OCI-LY3 (cell line): ENCODE measurements at regions not wholly inside any gene's neighbourhood (a gene's known extent, or its start where the extent isn't known, plus 50 kb on each side); places are given as distances from the start of the nearest gene placed in this dataset.
A peak's percentile ranks its signal among the peaks of the same experiment; 100 is the strongest.

Source experiments
- H2AFZ ChIP-seq: fragments of 200-600, 300-600 bp; shearing (Covaris generic); 2 replicates; pipeline ENCODE4 v1.6.0; 2014; ENCODE audit warnings: antibody characterized with exemption, low read depth, low read length
- H3K27ac ChIP-seq: fragments of 200-600, 300-600 bp; sonication (generic); 2 replicates; pipeline ENCODE4 v1.5.1; 2014; ENCODE audit warnings: mild to moderate bottlenecking, low read length, moderate library complexity, mixed read lengths
- H3K27me3 ChIP-seq: fragments of 200-600, 300-600 bp; sonication (generic); 2 replicates; pipeline ENCODE4 v1.6.1; 2014; ENCODE audit warnings: low read depth, low read length, mixed read lengths
- H3K36me3 ChIP-seq: fragments of 200-600, 300-600 bp; sonication (generic); replicated peaks from 2 replicates; pipeline ENCODE3; 2014; ENCODE audit warnings: low read depth, low read length, mixed read lengths
- H3K4me1 ChIP-seq: fragments of 300-600, 200-600 bp; sonication (generic); 2 replicates; pipeline ENCODE4 v1.6.1; 2014; ENCODE audit warnings: low read length, mixed read lengths
- H3K4me2 ChIP-seq: fragments of 200-600, 300-600 bp; sonication (generic); 2 replicates; pipeline ENCODE4 v1.6.1; 2014; ENCODE audit warnings: low read length, mixed read lengths
- H3K4me3 ChIP-seq: fragments of 300-600, 200-600 bp; sonication (generic); 2 replicates; pipeline ENCODE4 v1.5.1; 2014; ENCODE audit warnings: antibody characterized with exemption, mild to moderate bottlenecking, low read length, moderate library complexity
- H3K79me2 ChIP-seq: fragments of 300-600, 200-600 bp; shearing (Covaris generic); 2 replicates; pipeline ENCODE4 v1.6.1; 2014; ENCODE audit warnings: mild to moderate bottlenecking, low read length, mixed read lengths
- H3K9ac ChIP-seq: fragments of 300-600, 200-600 bp; shearing (Covaris generic); 2 replicates; pipeline ENCODE4 v1.6.0; 2014; ENCODE audit warnings: mild to moderate bottlenecking, low read length, moderate library complexity
- H3K9me3 ChIP-seq: fragments of 200-600, 300-600 bp; shearing (Covaris generic); 2 replicates; pipeline ENCODE4 v1.6.1; 2014; ENCODE audit warnings: low read length, mixed read lengths; ENCODE audit not compliant: insufficient read depth
- H4K20me1 ChIP-seq: fragments of 200-600, 300-600 bp; sonication (generic); 2 replicates; pipeline ENCODE4 v1.6.1; 2016; ENCODE audit warnings: low read length, mixed read lengths; ENCODE audit not compliant: insufficient read depth
- CTCF ChIP-seq: fragments of 200-600, 300-600 bp; sonication (generic); IDR thresholded peaks from 2 replicates; pipeline ENCODE4 v1.5.1; 2014; ENCODE audit warnings: antibody characterized with exemption, low read length, low read depth
- EZH2phosphoT487 ChIP-seq: fragments of 200-600 bp; shearing (Covaris generic); IDR thresholded peaks from 2 replicates; pipeline ENCODE4 v1.6.1; 2018; ENCODE audit warnings: antibody characterized with exemption, mixed run types, low read depth

- TF ChIP-seq CTCF, result no peak
- no peak for TF ChIP-seq EZH2phosphoT487
- Histone ChIP-seq H3K9me3 (no peaks in the 10 kb centered on the region), H4K20me1 (no peaks in the 10 kb centered on the region), H3K9ac (no peak overlapping the region), H3K4me2 (no peak overlapping the region), H2AFZ (no peak overlapping the region), H3K27ac (no peak overlapping the region), H3K36me3 (no peaks in the 10 kb centered on the region), H3K4me3 (no peak overlapping the region), H3K27me3 (no peaks in the 10 kb centered on the region), H3K79me2 (no peaks in the 10 kb centered on the region), H3K4me1 (peaks cover 17% of the 10 kb centered on the region)
These were observed 51.3 kb upstream of the AMN1 start for GRCh38 chr12:31780096-31780495.

GRCh38 chr12:31778687-31779086 lies 49.9 kb upstream of the AMN1 start:
- no peak overlapping the region for H3K27ac ChIP-seq
- H3K27me3 ChIP-seq, result no peaks in the 10 kb centered on the region
- H4K20me1 ChIP-seq, result no peaks in the 10 kb centered on the region
- no peaks in the 10 kb centered on the region for H3K9me3 ChIP-seq
- no peaks in the 10 kb centered on the region for H3K79me2 ChIP-seq
- no peaks in the 10 kb centered on the region for H3K36me3 ChIP-seq
- H3K9ac ChIP-seq, result no peak overlapping the region
- peaks cover 18% of the 10 kb centered on the region for H3K4me1 ChIP-seq
- peak overlapping the region; percentile 84 for H2AFZ ChIP-seq
- TF ChIP-seq EZH2phosphoT487 (no peak), CTCF (no peak)
- H3K4me3 ChIP-seq, result no peak overlapping the region
- peak overlapping the region; percentile 32; the same call in 1 of the 2 replicates for H3K4me2 ChIP-seq
